ENCODE measurements at regions not wholly inside any gene's neighbourhood (a gene's known extent, or its start where the extent isn't known, plus 50 kb on each side); places are given as distances from the start of the nearest gene placed in this dataset.

GRCh38 chr18:68362907-68363306 is 352.0 kb downstream of the TMX3 start:
- H3K27me3 ChIP-seq: no peaks in the 10 kb centered on the region
- H3K27ac ChIP-seq: no peak overlapping the region
- no peaks in the 10 kb centered on the region for H3K9me3 ChIP-seq
- no peak for DNase-seq
- 75 to 83% (median 81%) methylated on average over 5 of the region's 5 CpGs for WGBS, 3 donors
- no peaks in the 10 kb centered on the region for H3K4me1 ChIP-seq (ENCODE audit: insufficient read depth)
- H3K36me3 ChIP-seq: no peaks in the 10 kb centered on the region
- TF ChIP-seq, protein P1, sequence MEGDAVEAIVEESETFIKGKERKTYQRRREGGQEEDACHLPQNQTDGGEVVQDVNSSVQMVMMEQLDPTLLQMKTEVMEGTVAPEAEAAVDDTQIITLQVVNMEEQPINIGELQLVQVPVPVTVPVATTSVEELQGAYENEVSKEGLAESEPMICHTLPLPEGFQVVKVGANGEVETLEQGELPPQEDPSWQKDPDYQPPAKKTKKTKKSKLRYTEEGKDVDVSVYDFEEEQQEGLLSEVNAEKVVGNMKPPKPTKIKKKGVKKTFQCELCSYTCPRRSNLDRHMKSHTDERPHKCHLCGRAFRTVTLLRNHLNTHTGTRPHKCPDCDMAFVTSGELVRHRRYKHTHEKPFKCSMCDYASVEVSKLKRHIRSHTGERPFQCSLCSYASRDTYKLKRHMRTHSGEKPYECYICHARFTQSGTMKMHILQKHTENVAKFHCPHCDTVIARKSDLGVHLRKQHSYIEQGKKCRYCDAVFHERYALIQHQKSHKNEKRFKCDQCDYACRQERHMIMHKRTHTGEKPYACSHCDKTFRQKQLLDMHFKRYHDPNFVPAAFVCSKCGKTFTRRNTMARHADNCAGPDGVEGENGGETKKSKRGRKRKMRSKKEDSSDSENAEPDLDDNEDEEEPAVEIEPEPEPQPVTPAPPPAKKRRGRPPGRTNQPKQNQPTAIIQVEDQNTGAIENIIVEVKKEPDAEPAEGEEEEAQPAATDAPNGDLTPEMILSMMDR (IDR thresholded peaks at IDR 0.05): no peak
- TF ChIP-seq POLR2A (IDR thresholded peaks at IDR 0.05): no peak
- no peak for TF ChIP-seq EP300 (IDR thresholded peaks at IDR 0.05)
- intact Hi-C loops (cut with DNase I): no loop called here
- H3K4me3 ChIP-seq: no peak overlapping the region

- no peak overlapping the region for H3K27ac ChIP-seq
- no peaks in the 10 kb centered on the region for H3K27me3 ChIP-seq
- no peak overlapping the region for H3K4me3 ChIP-seq
- H3K36me3 ChIP-seq: no peaks in the 10 kb centered on the region
- intact Hi-C loops (cut with DNase I): no loop called here
- no peak for DNase-seq
- TF ChIP-seq, protein P1 (IDR thresholded peaks at IDR 0.05): no peak
- no peak for TF ChIP-seq EP300 (IDR thresholded peaks at IDR 0.05)
- no peak for TF ChIP-seq POLR2A (IDR thresholded peaks at IDR 0.05)
- no peaks in the 10 kb centered on the region for H3K4me1 ChIP-seq (ENCODE audit: insufficient read depth)
- H3K9me3 ChIP-seq: no peaks in the 10 kb centered on the region
- WGBS, 3 donors: 40 to 54% (median 49%) methylated on average over 3 of the region's 3 CpGs
Observed at GRCh38 chr18:68355637-68356036, 359.3 kb downstream of the TMX3 start.

DNA sequence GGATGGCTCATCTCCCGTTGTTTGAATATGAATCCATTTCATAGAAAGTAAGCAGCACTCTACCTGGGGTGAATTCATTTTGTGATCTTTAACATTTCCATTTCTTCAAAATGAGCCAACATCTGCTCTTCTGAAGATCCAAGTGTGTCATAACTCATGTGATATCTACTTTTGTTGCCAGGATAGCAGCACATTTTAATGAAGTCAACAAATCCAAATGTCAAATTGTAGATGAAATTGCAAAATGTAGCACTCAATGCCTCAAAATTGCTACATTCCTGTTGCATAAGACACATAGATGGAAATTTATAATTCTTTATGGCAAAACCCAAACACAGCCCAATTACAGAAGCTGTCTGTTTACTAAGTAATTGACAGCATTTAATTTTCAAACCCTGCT is 360.7 kb downstream of the TMX3 start:
- H3K36me3 ChIP-seq: no peaks in the 10 kb centered on the region
- no peaks in the 10 kb centered on the region for H3K27me3 ChIP-seq
- intact Hi-C loops (cut with DNase I): no loop called here
- H3K4me1 ChIP-seq (ENCODE audit: insufficient read depth): no peaks in the 10 kb centered on the region
- 91 to 94% (median 93%) methylated on average over 1 of the region's 1 CpG for WGBS, 3 donors
- DNase-seq: no peak
- TF ChIP-seq, protein P1 (IDR thresholded peaks at IDR 0.05): no peak
- no peak for TF ChIP-seq EP300 (IDR thresholded peaks at IDR 0.05)
- TF ChIP-seq POLR2A (IDR thresholded peaks at IDR 0.05): no peak
- H3K27ac ChIP-seq: no peak overlapping the region
- H3K9me3 ChIP-seq: no peaks in the 10 kb centered on the region
- H3K4me3 ChIP-seq: no peak overlapping the region

GRCh38 chr18:68342039-68342659 is 372.8 kb downstream of the TMX3 start:
- Histone ChIP-seq H3K4me3 (no peak overlapping the region), H3K4me1 (ENCODE audit: insufficient read depth) (no peaks in the 10 kb centered on the region), H3K36me3 (no peaks in the 10 kb centered on the region), H3K27me3 (no peaks in the 10 kb centered on the region), H3K27ac (no peak overlapping the region), H3K9me3 (no peaks in the 10 kb centered on the region)
- intact Hi-C loops (cut with DNase I): no loop called here
- DNase-seq: no peak
- TF ChIP-seq POLR2A (IDR thresholded peaks at IDR 0.05): no peak
- TF ChIP-seq EP300 (IDR thresholded peaks at IDR 0.05): no peak
- TF ChIP-seq, protein P1 (IDR thresholded peaks at IDR 0.05): no peak
- whole genome bisulfite sequencing, 3 donors: 97 to 100% (median 99%) methylated on average over 2 of the region's 2 CpGs

Data from ovary (tissue), 7 donors.